ENCODE measurements at regions not wholly inside any gene's neighbourhood (a gene's known extent, or its start where the extent isn't known, plus 50 kb on each side); places are given as distances from the start of the nearest gene placed in this dataset.
A peak's percentile ranks its signal among the peaks of the same experiment; 100 is the strongest.

GRCh38 chr10:28833313-28833712, 156.0 kb downstream of the BAMBI start:
- POLR2A ChIA-PET = no interaction called here

GRCh38 chr10:28836435-28836743, 159.1 kb downstream of the BAMBI start:
- Histone ChIP-seq H3K9me3 (ENCODE audit: control insufficient read depth, insufficient read depth, low read depth, low read length) (no peaks in the 10 kb centered on the region), H3K27ac (ENCODE audit: extremely low read depth, low read depth, low read length) (no peak overlapping the region), H3K4me3 (ENCODE audit: low read depth, low read length) (no peak overlapping the region), H3K4me1 (ENCODE audit: control insufficient read depth, insufficient read depth, low read length) (peaks cover 15% of the 10 kb centered on the region), H3K36me3 (ENCODE audit: control insufficient read depth in 2 of 2, insufficient read depth in 1 of 2, low read length in 2 of 2) (no peaks in the 10 kb centered on the region)
- TF ChIP-seq ZNF366 (tag by site-specific recombination; conservative IDR thresholded peaks at IDR 0.05) = peak; percentile 20; the same call in 1 of the 2 replicates
- TF ChIP-seq MZF1 (tag by site-specific recombination; IDR thresholded peaks at IDR 0.05; ENCODE audit: borderline replicate concordance) = no peak
- no peak for TF ChIP-seq ZBTB7A (tag by site-specific recombination; IDR thresholded peaks at IDR 0.05; ENCODE audit: low read depth)
- no peak for TF ChIP-seq ELK4 (IDR thresholded peaks at IDR 0.05; ENCODE audit: borderline replicate concordance, low read depth, low read length)
- POLR2A ChIA-PET = no interaction called here
- CTCF ChIA-PET = no interaction called here

More at GRCh38 chr10:28833313-28833712, 156.0 kb downstream of the BAMBI start:
- no peak for TF ChIP-seq MEIS1 (CRISPR knock-in tag; IDR thresholded peaks at IDR 0.05; ENCODE audit: borderline replicate concordance)
- peak; percentile 32; the same call in 1 of the 2 replicates for TF ChIP-seq PRDM6 (tag by site-specific recombination; IDR thresholded peaks at IDR 0.05)
- H3K4me1 ChIP-seq (ENCODE audit: control insufficient read depth, insufficient read depth, low read length) = 0 out of 2 replicates have a peak, but pooled peaks cover 3% of the 10 kb centered on the region
- H3K27ac ChIP-seq (ENCODE audit: extremely low read depth, low read depth, low read length) = no peak overlapping the region
- H3K36me3 ChIP-seq (ENCODE audit: control insufficient read depth in 2 of 2, insufficient read depth in 1 of 2, low read length in 2 of 2) = no peaks in the 10 kb centered on the region
- CTCF ChIA-PET = no interaction called here
- no peaks in the 10 kb centered on the region for H3K9me3 ChIP-seq (ENCODE audit: control insufficient read depth, insufficient read depth, low read depth, low read length)
- H3K4me3 ChIP-seq (ENCODE audit: low read depth, low read length) = no peak overlapping the region

- POLR2A ChIA-PET = interaction anchor here (0.7 kb wide), 1 partner anchor 574 kb away, joined by 3 read pairs; no protein-coding TSS in a partner anchor
- CTCF ChIA-PET = no interaction called here
- TF ChIP-seq ZBTB6 (tag by site-specific recombination; IDR thresholded peaks at IDR 0.05) (no peak), PRDM1 (tag by site-specific recombination; IDR thresholded peaks at IDR 0.05) (peak; percentile 90), ZNF558 (tag by site-specific recombination; IDR thresholded peaks at IDR 0.05) (no peak), ZNF121 (tag by site-specific recombination; IDR thresholded peaks at IDR 0.05) (no peak), ZNF366 (tag by site-specific recombination; conservative IDR thresholded peaks at IDR 0.05) (peak; percentile 92), WT1 (tag by site-specific recombination; IDR thresholded peaks at IDR 0.05) (0 out of 2 replicates have a peak, but pooled peaks have one; percentile 20)
Measured at GRCh38 chr10:28837613-28838390, 160.5 kb downstream of the BAMBI start.

GRCh38 chr10:28838908-28839307, 161.6 kb downstream of the BAMBI start:
- ChIA-PET POLR2A (interaction anchor here (0.6 to 1.0 kb wide), 4 partner anchors 140 to 418 kb away, joined by 3 to 8 read pairs (median 5); no protein-coding TSS in a partner anchor), CTCF (interaction anchor here (0.6 kb wide), 1 partner anchor 30 kb away, joined by 3 read pairs; no protein-coding TSS in a partner anchor)
- Histone ChIP-seq H3K27ac (ENCODE audit: extremely low read depth, low read depth, low read length) (peak overlapping the region; percentile 0; the same call in 1 of the 2 replicates), H3K36me3 (ENCODE audit: control insufficient read depth in 2 of 2, insufficient read depth in 1 of 2, low read length in 2 of 2) (no peaks in the 10 kb centered on the region), H3K4me3 (ENCODE audit: low read depth, low read length) (no peak overlapping the region), H3K9me3 (ENCODE audit: control insufficient read depth, insufficient read depth, low read depth, low read length) (no peaks in the 10 kb centered on the region), H3K4me1 (ENCODE audit: control insufficient read depth, insufficient read depth, low read length) (peaks cover 17% of the 10 kb centered on the region)
- peak; percentile 37; the same call in 1 of the 2 replicates for TF ChIP-seq KLF8 (tag by site-specific recombination; IDR thresholded peaks at IDR 0.05)
- TF ChIP-seq FEZF1 (tag by site-specific recombination; IDR thresholded peaks at IDR 0.05) = no peak
- peak; percentile 62 for TF ChIP-seq PRDM10 (tag by site-specific recombination; IDR thresholded peaks at IDR 0.05)
- no peak for TF ChIP-seq ZNF174 (tag by site-specific recombination; IDR thresholded peaks at IDR 0.05)
- TF ChIP-seq SCRT2 (tag by site-specific recombination; IDR thresholded peaks at IDR 0.05) = peak; percentile 83
- peak; percentile 91 for TF ChIP-seq SETDB1 (IDR thresholded peaks at IDR 0.05; ENCODE audit: insufficient read length, low read length)
- 0 out of 2 replicates have a peak, but pooled peaks have one; percentile 50 for TF ChIP-seq ZNF121 (tag by site-specific recombination; IDR thresholded peaks at IDR 0.05)

More at GRCh38 chr10:28837613-28838390, 160.5 kb downstream of the BAMBI start:
- no peak overlapping the region for H3K27ac ChIP-seq (ENCODE audit: extremely low read depth, low read depth, low read length)
- no peaks in the 10 kb centered on the region for H3K36me3 ChIP-seq (ENCODE audit: control insufficient read depth in 2 of 2, insufficient read depth in 1 of 2, low read length in 2 of 2)
- H3K4me3 ChIP-seq (ENCODE audit: low read depth, low read length) = no peak overlapping the region
- peaks cover 20% of the 10 kb centered on the region for H3K4me1 ChIP-seq (ENCODE audit: control insufficient read depth, insufficient read depth, low read length)
- H3K9me3 ChIP-seq (ENCODE audit: control insufficient read depth, insufficient read depth, low read depth, low read length) = no peaks in the 10 kb centered on the region
